ENCODE measurements at regions not wholly inside any gene's neighbourhood (a gene's known extent, or its start where the extent isn't known, plus 50 kb on each side); places are given as distances from the start of the nearest gene placed in this dataset.

DNA sequence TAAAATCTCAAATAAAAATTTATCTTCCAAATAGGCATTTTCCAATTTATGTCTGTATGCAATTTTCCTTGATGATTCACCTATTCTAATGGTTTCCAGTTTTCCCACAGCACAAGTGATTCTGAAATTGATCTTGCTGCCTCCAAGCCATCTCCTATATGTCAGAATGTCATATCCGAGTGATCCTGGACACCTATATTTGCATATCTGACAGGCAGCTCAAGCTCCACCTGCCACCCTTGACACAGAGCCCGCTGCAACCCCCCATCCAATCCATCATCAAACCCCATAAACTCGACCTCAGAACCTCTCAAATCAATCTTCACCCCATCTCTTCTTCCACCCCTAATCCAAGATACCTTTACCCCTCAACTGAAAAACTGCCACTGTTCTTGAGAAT lies 579.5 kb downstream of the EPHB1 start:
- H3K36me3 ChIP-seq (ENCODE audit: insufficient read depth, low read length) = no peaks in the 10 kb centered on the region
- H3K79me2 ChIP-seq (ENCODE audit: insufficient read depth, low read length) = no peaks in the 10 kb centered on the region
- no peaks in the 10 kb centered on the region for H4K20me1 ChIP-seq (ENCODE audit: insufficient read depth, low read length)
- H3K9me3 ChIP-seq (ENCODE audit: insufficient read depth, low read length, severe bottlenecking) = no peaks in the 10 kb centered on the region
- ATAC-seq (ENCODE audit: insufficient read depth, low read depth) (no peak), DNase-seq (no peak)
- no peaks in the 10 kb centered on the region for H3K4me1 ChIP-seq (ENCODE audit: insufficient read depth, low read length)
- TF ChIP-seq, protein P1, sequence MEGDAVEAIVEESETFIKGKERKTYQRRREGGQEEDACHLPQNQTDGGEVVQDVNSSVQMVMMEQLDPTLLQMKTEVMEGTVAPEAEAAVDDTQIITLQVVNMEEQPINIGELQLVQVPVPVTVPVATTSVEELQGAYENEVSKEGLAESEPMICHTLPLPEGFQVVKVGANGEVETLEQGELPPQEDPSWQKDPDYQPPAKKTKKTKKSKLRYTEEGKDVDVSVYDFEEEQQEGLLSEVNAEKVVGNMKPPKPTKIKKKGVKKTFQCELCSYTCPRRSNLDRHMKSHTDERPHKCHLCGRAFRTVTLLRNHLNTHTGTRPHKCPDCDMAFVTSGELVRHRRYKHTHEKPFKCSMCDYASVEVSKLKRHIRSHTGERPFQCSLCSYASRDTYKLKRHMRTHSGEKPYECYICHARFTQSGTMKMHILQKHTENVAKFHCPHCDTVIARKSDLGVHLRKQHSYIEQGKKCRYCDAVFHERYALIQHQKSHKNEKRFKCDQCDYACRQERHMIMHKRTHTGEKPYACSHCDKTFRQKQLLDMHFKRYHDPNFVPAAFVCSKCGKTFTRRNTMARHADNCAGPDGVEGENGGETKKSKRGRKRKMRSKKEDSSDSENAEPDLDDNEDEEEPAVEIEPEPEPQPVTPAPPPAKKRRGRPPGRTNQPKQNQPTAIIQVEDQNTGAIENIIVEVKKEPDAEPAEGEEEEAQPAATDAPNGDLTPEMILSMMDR (IDR thresholded peaks at IDR 0.05; ENCODE audit: borderline replicate concordance, extremely low read depth, low read length, poor library complexity, severe bottlenecking) = no peak
- no peak for TF ChIP-seq EZH2 (IDR thresholded peaks at IDR 0.05; ENCODE audit: borderline replicate concordance, low read depth, low read length, severe bottlenecking)
- H3K9ac ChIP-seq (ENCODE audit: low read depth, low read length) = no peak overlapping the region
- H2AFZ ChIP-seq (ENCODE audit: low read depth, low read length) = no peak overlapping the region
- H3K27ac ChIP-seq (ENCODE audit: low read length) = no peak overlapping the region
- no peak overlapping the region for H3K4me2 ChIP-seq (ENCODE audit: insufficient read depth, low read length)
- H3K4me3 ChIP-seq (ENCODE audit: low read depth in 1 of 2, low read length in 2 of 2) = no peak overlapping the region
- H3K27me3 ChIP-seq (ENCODE audit: insufficient read depth, low read length, poor library complexity) = peaks cover 4% of the 10 kb centered on the region

DNA sequence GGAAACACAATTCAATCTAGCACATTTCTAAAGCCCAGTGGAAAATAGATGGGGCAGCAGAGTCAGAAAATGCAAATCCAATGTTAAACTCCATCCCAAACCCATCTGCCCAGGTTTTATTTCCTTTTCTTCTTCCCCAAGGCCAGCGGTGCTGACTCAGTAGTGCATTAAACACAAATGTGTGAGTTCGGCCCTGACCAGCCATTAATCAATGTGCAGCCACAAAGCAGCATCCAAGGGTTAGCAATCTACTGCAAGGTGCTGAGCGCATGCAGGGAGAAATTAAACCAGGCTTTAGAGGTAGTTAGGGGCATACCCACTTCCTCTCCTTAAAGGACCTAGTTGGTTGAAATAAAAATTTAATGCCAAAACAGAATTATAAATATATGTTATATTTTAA lies 583.3 kb upstream of the PPP2R3A start:
- Histone ChIP-seq H3K79me2 (ENCODE audit: insufficient read depth, low read length) (no peaks in the 10 kb centered on the region), H3K4me3 (ENCODE audit: low read depth in 1 of 2, low read length in 2 of 2) (no peak overlapping the region), H3K4me2 (ENCODE audit: insufficient read depth, low read length) (no peak overlapping the region), H4K20me1 (ENCODE audit: insufficient read depth, low read length) (no peaks in the 10 kb centered on the region), H3K36me3 (ENCODE audit: insufficient read depth, low read length) (no peaks in the 10 kb centered on the region), H3K27me3 (ENCODE audit: insufficient read depth, low read length, poor library complexity) (peaks cover 4% of the 10 kb centered on the region), H2AFZ (ENCODE audit: low read depth, low read length) (no peak overlapping the region), H3K9me3 (ENCODE audit: insufficient read depth, low read length, severe bottlenecking) (no peaks in the 10 kb centered on the region), H3K4me1 (ENCODE audit: insufficient read depth, low read length) (no peaks in the 10 kb centered on the region), H3K27ac (ENCODE audit: low read length) (no peak overlapping the region), H3K9ac (ENCODE audit: low read depth, low read length) (no peak overlapping the region)
- DNase-seq (no peak), ATAC-seq (ENCODE audit: insufficient read depth, low read depth) (no peak)
- TF ChIP-seq, protein P1 (IDR thresholded peaks at IDR 0.05; ENCODE audit: borderline replicate concordance, extremely low read depth, low read length, poor library complexity, severe bottlenecking) = no peak
- TF ChIP-seq EZH2 (IDR thresholded peaks at IDR 0.05; ENCODE audit: borderline replicate concordance, low read depth, low read length, severe bottlenecking) = no peak

DNA sequence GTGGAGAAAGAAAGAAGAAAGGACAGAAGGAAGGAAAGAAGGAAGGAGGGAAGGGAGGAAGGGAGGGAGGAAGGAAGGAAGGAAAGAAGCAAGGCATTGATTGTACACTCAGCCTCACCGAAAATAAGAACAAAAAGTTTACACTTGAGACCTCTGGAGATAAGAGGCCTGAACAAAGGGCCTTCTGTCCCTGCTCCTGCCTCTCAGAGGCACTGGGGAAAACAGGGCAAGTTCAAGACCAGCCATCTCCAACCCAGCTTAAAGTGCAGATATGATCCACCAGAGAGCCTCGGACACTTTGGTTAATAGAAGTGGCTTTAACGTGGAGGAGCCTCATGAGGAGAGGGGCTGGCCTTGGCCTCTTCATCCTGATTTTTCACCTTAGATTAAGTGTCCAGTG lies 582.9 kb upstream of the PPP2R3A start:
- TF ChIP-seq, protein P1 (IDR thresholded peaks at IDR 0.05; ENCODE audit: borderline replicate concordance, extremely low read depth, low read length, poor library complexity, severe bottlenecking) = no peak
- TF ChIP-seq EZH2 (IDR thresholded peaks at IDR 0.05; ENCODE audit: borderline replicate concordance, low read depth, low read length, severe bottlenecking) = no peak
- no peak for DNase-seq
- no peak overlapping the region for H3K4me3 ChIP-seq (ENCODE audit: low read depth in 1 of 2, low read length in 2 of 2)
- no peak overlapping the region for H3K9ac ChIP-seq (ENCODE audit: low read depth, low read length)
- no peaks in the 10 kb centered on the region for H3K9me3 ChIP-seq (ENCODE audit: insufficient read depth, low read length, severe bottlenecking)
- no peaks in the 10 kb centered on the region for H4K20me1 ChIP-seq (ENCODE audit: insufficient read depth, low read length)
- no peaks in the 10 kb centered on the region for H3K79me2 ChIP-seq (ENCODE audit: insufficient read depth, low read length)
- no peak overlapping the region for H2AFZ ChIP-seq (ENCODE audit: low read depth, low read length)
- no peak overlapping the region for H3K4me2 ChIP-seq (ENCODE audit: insufficient read depth, low read length)
- H3K36me3 ChIP-seq (ENCODE audit: insufficient read depth, low read length) = no peaks in the 10 kb centered on the region
- ATAC-seq (ENCODE audit: insufficient read depth, low read depth) = no peak
- no peaks in the 10 kb centered on the region for H3K4me1 ChIP-seq (ENCODE audit: insufficient read depth, low read length)
- peaks cover 4% of the 10 kb centered on the region for H3K27me3 ChIP-seq (ENCODE audit: insufficient read depth, low read length, poor library complexity)
- H3K27ac ChIP-seq (ENCODE audit: low read length) = no peak overlapping the region

DNA sequence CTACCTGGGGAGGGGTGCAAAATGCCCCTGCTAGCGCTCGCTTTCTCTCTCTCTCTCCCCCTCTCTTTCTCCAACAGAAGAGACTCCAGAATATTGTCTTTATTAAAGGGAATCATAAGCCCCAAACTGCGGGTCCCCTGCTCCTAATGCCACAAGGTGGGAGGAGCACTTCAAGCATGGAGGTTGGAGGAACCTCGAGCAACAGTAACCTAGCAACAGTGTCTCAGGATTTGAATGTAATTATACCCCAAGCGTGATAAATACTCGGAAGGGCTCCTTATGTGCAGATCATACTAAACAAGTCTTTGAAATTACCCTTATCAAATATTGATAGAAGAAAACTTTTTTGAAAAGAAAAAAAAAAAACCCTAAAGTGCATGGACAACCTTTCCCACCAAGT lies 582.2 kb upstream of the PPP2R3A start:
- no peaks in the 10 kb centered on the region for H3K4me1 ChIP-seq (ENCODE audit: insufficient read depth, low read length)
- TF ChIP-seq EZH2 (IDR thresholded peaks at IDR 0.05; ENCODE audit: borderline replicate concordance, low read depth, low read length, severe bottlenecking) = no peak
- H3K79me2 ChIP-seq (ENCODE audit: insufficient read depth, low read length) = no peaks in the 10 kb centered on the region
- no peaks in the 10 kb centered on the region for H3K36me3 ChIP-seq (ENCODE audit: insufficient read depth, low read length)
- ATAC-seq (ENCODE audit: insufficient read depth, low read depth) (no peak), DNase-seq (no peak)
- no peak overlapping the region for H3K27ac ChIP-seq (ENCODE audit: low read length)
- H3K4me2 ChIP-seq (ENCODE audit: insufficient read depth, low read length) = no peak overlapping the region
- no peaks in the 10 kb centered on the region for H4K20me1 ChIP-seq (ENCODE audit: insufficient read depth, low read length)
- no peak overlapping the region for H2AFZ ChIP-seq (ENCODE audit: low read depth, low read length)
- no peaks in the 10 kb centered on the region for H3K9me3 ChIP-seq (ENCODE audit: insufficient read depth, low read length, severe bottlenecking)
- no peak overlapping the region for H3K4me3 ChIP-seq (ENCODE audit: low read depth in 1 of 2, low read length in 2 of 2)
- H3K9ac ChIP-seq (ENCODE audit: low read depth, low read length) = no peak overlapping the region
- peaks cover 4% of the 10 kb centered on the region for H3K27me3 ChIP-seq (ENCODE audit: insufficient read depth, low read length, poor library complexity)

Measured in DND-41 (cell line).